ENCODE measurements at regions not wholly inside any gene's neighbourhood (a gene's known extent, or its start where the extent isn't known, plus 50 kb on each side); places are given as distances from the start of the nearest gene placed in this dataset.
"Not testable (repeated sequence)": the region's sequence is repeated elsewhere in the genome, so short reads cannot be mapped to it uniquely, and the experiment has no call there.

- no peak for DNase-seq (ENCODE audit: extremely low read depth, low read depth)
Measured at GRCh38 chr2:109718139-109718538, 76.0 kb upstream of the RGPD5 start.

DNA sequence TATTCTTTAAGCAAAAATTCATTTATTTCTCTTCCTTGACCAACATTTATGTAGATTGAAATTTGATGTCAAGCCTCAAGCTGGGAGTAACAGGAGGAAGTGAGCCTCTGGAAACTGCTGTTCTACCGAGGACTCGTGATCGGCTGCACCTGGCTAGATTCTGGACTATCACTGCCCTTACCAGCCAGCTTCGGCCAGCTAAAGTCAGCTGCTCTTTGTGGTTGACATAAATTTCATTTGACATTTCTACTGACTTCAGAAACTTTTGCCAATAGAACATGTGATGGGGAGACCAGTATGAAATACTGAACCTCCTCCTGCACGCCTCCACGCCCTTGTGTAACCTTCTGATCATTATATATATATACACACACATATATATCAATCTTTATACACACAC lies 74.2 kb upstream of the RGPD5 start:
- DNase-seq (ENCODE audit: extremely low read depth, low read depth) = no peak

DNA sequence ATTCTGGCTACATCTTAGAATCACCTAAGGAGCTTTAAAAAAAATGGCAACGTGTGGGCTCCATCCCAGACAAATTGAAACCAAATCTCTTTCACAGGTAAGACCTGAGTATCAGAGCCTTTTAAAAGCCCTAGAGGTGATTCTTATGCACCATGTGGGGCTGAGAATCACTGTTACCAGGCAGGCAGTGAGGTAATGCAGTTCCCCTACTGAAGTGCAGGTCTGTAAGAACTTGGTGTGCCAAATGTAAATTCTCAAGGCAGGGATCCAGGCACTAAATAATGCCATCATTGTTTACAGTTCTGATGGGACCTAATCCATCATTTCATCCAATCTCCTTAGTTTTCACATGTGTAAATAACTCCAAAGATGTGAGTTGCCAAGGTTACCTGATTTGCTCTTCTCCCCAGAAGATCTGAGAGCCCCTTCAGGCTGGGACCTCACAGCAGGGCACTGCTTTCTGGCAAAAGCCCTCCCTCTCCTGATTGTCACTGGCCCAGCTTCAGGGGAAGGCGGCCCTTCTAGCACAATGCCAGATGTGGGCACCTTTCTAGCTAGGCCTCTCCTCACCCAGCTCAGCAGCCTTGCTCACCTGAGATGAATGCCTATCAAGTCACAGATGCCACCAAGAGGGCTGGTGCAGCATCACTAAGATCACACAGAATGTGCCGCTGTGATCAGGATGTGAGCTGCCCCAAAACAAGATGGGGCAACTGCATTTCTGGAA lies 73.6 kb upstream of the RGPD5 start:
- DNase-seq (ENCODE audit: extremely low read depth, low read depth) = no peak

DNA sequence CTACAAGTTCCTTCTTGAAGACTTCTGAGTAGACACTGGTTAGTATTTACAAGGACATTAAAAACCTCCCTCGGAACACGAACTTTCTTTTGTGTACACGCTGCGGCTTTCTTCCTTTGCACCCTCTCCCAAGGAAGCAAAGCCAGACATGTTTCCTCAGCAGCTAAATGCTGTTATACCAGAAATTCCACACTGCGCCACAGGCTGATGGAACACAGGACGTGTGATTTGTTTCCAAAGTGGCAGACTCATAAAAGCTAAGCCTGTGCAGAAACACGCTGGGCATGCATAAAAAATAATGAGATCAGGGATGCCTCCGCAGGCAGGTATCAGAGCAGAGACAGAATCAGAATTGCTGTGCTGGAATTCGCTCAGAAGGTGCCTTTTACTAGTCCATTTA lies 73.0 kb upstream of the RGPD5 start:
- DNase-seq (ENCODE audit: extremely low read depth, low read depth) = no peak

DNA sequence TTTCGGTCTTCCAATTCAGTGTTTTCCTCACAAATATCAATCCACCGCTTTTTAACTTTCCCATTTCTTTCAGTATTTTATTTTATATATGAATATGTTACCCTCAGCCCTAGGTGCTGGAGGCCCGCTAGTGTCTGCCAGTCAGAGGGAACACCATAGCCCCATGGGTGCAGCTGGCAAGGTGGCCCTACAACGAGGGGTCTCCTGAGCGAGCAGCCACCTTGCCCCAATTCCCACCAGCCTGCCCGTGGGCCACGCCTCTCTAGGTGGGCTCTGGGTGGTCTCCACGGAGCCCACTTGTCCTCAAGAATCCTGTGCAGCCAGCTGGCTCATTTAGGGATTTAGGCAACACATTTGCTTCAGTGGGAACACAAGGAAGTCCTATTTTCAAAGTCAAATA lies 72.5 kb upstream of the RGPD5 start:
- DNase-seq (ENCODE audit: extremely low read depth, low read depth) = no peak

- DNase-seq (ENCODE audit: extremely low read depth, low read depth) = no peak
Measured at GRCh38 chr2:109722026-109722425, 72.1 kb upstream of the RGPD5 start.

GRCh38 chr2:109722640-109723039 lies 71.5 kb upstream of the RGPD5 start:
- DNase-seq (ENCODE audit: extremely low read depth, low read depth) = not testable (repeated sequence)

DNA sequence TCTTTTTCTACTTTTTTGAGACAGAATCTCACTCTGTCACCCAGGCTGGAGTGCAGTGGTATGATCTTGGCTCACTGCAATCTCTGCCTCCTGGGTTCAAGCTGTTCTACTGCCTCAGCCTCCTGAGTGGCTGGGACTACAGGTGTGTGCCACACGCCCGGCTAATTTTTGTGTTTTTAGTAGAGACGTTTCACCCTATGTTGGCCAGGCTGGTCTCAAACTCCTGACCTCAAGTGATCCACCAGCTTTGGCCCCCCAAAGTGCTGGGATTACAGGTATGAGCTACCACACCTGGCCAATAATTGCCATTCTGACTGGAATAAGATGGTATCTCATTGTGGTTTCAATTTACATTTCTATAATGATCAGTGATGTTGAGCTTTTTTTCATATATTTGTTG lies 71.0 kb upstream of the RGPD5 start:
- not testable (repeated sequence) for DNase-seq (ENCODE audit: extremely low read depth, low read depth)

- no peak for DNase-seq (ENCODE audit: extremely low read depth, low read depth)
Measured at GRCh38 chr2:109724533-109725460, 69.3 kb upstream of the RGPD5 start.

DNA sequence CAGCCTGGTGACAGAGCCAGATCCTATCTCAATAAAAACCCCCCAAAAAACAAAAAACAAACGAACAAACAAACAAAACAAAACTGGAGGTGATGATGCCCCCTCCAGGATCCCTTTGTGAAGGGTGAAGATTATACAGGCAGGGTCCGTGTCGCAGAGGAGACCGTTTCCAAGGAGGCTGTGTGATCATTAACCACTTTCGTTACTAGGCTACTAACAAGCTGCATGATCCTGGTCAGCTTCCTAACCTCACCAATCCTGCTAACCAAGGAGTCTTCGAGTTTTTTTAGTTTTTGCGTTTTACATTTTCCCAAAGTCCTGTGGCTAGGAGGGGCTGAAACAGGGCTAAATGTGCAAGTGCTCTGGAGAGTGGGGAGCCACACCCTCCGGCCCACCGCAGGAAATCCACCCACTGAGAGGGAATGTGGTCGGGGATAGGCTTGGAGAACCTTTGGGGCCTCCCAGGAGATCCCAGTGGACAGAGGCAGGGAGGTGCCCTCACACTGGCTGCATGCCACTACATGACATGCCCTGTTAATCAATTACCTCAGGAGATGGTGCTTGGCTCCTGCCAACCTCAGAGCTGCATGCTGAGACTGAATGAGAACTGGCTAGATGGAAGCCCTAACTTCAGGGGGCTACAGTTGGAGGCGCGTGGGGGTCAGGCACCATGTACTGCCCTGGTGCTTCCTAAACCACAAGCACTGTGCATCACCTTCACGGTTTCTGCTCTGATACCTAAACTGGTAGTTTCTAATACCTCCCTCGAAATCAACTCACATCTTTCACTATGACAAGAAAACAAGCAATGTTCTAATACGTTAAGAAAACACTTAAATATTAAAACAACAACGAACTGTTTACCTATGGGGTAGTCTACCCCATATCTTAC lies 67.5 kb upstream of the RGPD5 start:
- no peak for DNase-seq (ENCODE audit: extremely low read depth, low read depth)

DNA sequence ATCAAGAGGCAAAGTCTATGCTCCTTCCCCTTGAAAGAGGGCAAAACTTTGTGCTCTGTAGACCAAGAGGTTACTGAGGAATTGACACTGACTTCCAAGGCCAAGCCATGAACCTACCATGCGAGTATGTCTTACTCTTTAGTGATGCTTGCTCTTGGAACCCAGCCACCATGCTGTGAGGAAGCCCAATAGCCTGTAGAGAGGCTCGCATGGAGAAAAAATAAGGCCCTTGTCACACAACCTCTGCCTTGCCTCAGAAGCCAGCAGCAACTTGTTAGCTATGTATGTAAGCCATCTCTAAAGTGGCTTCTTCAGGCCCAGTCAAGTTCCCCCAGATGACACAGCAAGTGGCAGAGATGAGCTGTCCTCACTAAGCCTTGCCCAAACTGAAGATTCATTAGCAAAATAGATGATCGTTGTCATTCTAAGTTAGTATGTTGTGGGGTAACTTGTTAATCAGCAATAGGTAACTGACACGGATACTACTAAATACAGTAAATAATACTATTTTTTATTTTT lies 66.1 kb upstream of the RGPD5 start:
- DNase-seq (ENCODE audit: extremely low read depth, low read depth) = no peak

DNA sequence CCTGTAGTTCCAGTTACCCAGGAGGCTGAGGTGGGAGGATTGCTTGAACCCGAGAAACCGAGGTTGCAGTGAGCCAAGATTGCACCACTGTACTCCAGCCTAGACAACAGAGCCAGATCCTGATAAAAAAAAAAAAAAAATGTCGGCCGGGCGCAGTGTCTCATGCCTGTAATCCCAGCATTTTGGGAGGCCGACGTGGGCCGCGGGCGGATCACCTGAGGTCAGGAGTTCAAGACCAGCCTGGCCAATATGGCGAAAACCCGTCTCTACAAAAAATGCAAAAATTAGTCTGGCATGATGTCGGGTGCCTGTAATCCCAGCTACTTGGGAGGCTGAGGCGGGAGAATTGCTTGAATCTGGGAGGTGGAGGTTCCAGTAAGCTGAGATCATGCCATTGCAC lies 60.4 kb upstream of the RGPD5 start:
- DNase-seq (ENCODE audit: extremely low read depth, low read depth) = not testable (repeated sequence)

DNA sequence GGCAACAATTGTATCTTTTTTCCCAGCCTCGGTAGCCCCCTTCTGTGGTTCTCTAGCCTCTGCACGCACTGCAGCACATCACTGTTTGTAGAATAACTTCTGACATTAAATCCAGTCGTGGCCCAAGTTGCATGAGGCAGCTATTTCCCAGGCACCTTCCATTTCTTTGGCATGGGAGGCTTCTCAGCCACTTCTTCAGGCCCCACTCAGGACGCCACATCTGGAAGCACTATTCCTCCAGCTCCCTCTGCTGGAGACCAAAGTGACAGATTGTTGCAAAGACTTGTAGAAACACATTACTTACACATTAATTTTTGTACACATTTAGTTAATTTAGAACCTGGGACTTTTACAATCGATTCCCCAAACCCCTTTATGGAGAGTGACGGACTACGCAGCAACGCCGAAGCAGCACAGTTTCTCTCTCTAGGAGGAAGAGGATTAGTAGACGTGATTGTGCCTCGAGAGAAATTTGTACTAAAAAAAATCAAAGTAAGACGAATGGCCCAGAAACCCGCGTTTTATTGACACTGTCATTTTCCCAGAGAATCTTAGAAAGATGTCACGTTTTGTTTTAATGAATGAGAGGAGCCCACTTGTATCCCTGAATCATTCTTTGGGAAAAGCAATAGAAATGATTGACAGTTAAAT lies 57.8 kb upstream of the RGPD5 start:
- DNase-seq (ENCODE audit: extremely low read depth, low read depth) = peak; percentile 51
